HepG2 (cell line): ENCODE measurements at regions not wholly inside any gene's neighbourhood (a gene's known extent, or its start where the extent isn't known, plus 50 kb on each side); places are given as distances from the start of the nearest gene placed in this dataset.

Source experiments
- ATAC-seq: fragments of 200-7000 bp; cut with Tn5 transposase; 3 replicates; pipeline ENCODE4 v1.9.1; 2020; ENCODE audit warnings: mild to moderate bottlenecking, moderate library complexity
- BruUV-seq: library from RNA; stranded (reverse); fragments of 400-500 nt; replicated peaks from 2 replicates; lab custom pipeline; 2021; lab: Mats Ljungman, UMichigan
- CTCF ChIA-PET: fragments of 300-600 bp; formaldehyde crosslinking; extraction: SDS; loops from one replicate; lab custom pipeline; 2021; ENCODE audit warnings: low total read pairs, inconsistent platforms, low intra/inter-chr PET ratio; lab: Yijun Ruan, JAX
- POLR2A ChIA-PET: fragments of 350-600 bp; sonication (Branson Sonifier 250); formaldehyde crosslinking; loops from one replicate; lab custom pipeline; 2020; ENCODE audit warnings: antibody characterized with exemption, inconsistent platforms; lab: Yijun Ruan, JAX
- DNase-seq: peaks from one replicate; pipeline ENCODE4 v3.0.0-alpha.2; 2015; ENCODE audit warnings: low spot score
- FAIRE-seq: peaks from 3 replicates; lab custom pipeline; 2011; peaks lifted over from hg19 to GRCh38; lab: Jason Lieb, UNC
- H2AFZ ChIP-seq: one replicate; pipeline ENCODE4 v1.6.1; 2011; ENCODE audit warnings: low read length, inconsistent platforms
- H3K27ac ChIP-seq: fragments of 300-600 bp; 3 replicates; pipeline ENCODE4 v1.8.0; 2011; ENCODE audit warnings: mixed run types, mild to moderate bottlenecking, mixed read lengths, low read length, inconsistent platforms; ENCODE audit not compliant: insufficient read depth; ENCODE audit errors: extremely low read length
- H3K27me3 ChIP-seq, 2 experiments: fragments of 200-600 bp in 1 of 2; 2 replicates in 1 of 2; 3 replicates in 1 of 2; pipeline versions ENCODE4 v1.6.0 to v1.8.0; 2011; ENCODE audit warnings: low read length in 2 of 2, mild to moderate bottlenecking in 2 of 2, moderate library complexity in 2 of 2, inconsistent platforms in 1 of 2; ENCODE audit not compliant: insufficient read depth in 2 of 2, control insufficient read depth in 1 of 2
- H3K36me3 ChIP-seq, 2 experiments: fragments of 200-600 bp in 1 of 2; replicated peaks in 1 of 2; 2 replicates in 1 of 2; 3 replicates in 1 of 2; pipeline versions ENCODE4 v1.5.1 to v1.8.0; 2011; ENCODE audit warnings: low read length in 2 of 2, inconsistent platforms in 1 of 2; ENCODE audit not compliant: insufficient read depth in 2 of 2, control insufficient read depth in 1 of 2
- H3K4me1 ChIP-seq: 2 replicates; pipeline ENCODE4 v1.5.1; 2012; ENCODE audit warnings: low read length, inconsistent platforms; ENCODE audit not compliant: insufficient read depth
- H3K4me2 ChIP-seq: 2 replicates; pipeline ENCODE4 v1.6.0; 2011; ENCODE audit warnings: low read depth, low read length, inconsistent platforms
- H3K4me3 ChIP-seq, 3 experiments: fragments of 200-600 bp in 1 of 3; sonication (generic), shearing (Covaris generic) in 1 of 3; replicated peaks in 1 of 3; 2 replicates each; pipeline ENCODE4 v1.5.1; 2011 to 2016; ENCODE audit warnings: low read length in 3 of 3, inconsistent platforms in 2 of 3, low read depth in 2 of 3, mild to moderate bottlenecking in 2 of 3, control low read depth in 1 of 3, mixed read lengths in 1 of 3; ENCODE audit not compliant: insufficient read depth in 1 of 3
- H3K79me2 ChIP-seq: one replicate; pipeline ENCODE4 v1.6.1; 2011; ENCODE audit warnings: low read length, inconsistent platforms; ENCODE audit not compliant: insufficient read depth
- H3K9ac ChIP-seq: 2 replicates; pipeline ENCODE4 v1.6.0; 2011; ENCODE audit warnings: mild to moderate bottlenecking, low read depth, low read length, inconsistent platforms; ENCODE audit not compliant: insufficient read depth
- H3K9me3 ChIP-seq: 2 replicates; pipeline ENCODE4 v1.5.1; 2012; ENCODE audit warnings: mild to moderate bottlenecking, low read length
- H4K20me1 ChIP-seq: 2 replicates; pipeline ENCODE4 v1.6.0; 2011; ENCODE audit warnings: inconsistent platforms, mild to moderate bottlenecking, low read length, moderate library complexity; ENCODE audit not compliant: insufficient read depth
- MXI1 ChIP-seq: IDR thresholded peaks from 3 replicates; pipeline ENCODE4 v1.6.1; 2012; ENCODE audit warnings: low read depth, low read length, inconsistent platforms, borderline replicate concordance
- SIX1 ChIP-seq: sonication (generic); formaldehyde crosslinking; IDR thresholded peaks from 2 replicates; pipeline ENCODE4 v1.4.0; 2020; ENCODE audit warnings: missing genetic modification reagents, borderline replicate concordance
- ZNF3 ChIP-seq: IDR thresholded peaks from 2 replicates; pipeline ENCODE4 v1.7.0; 2017; ENCODE audit warnings: inconsistent platforms
- ZNF672 ChIP-seq: sonication (generic); formaldehyde crosslinking; IDR thresholded peaks from 2 replicates; pipeline ENCODE4 v1.8.1; 2022; ENCODE audit warnings: missing genetic modification reagents
- ZNF816 ChIP-seq: sonication (generic); formaldehyde crosslinking; IDR thresholded peaks from 2 replicates; pipeline ENCODE4 v1.8.0; 2022; ENCODE audit warnings: missing genetic modification reagents, mild to moderate bottlenecking, borderline replicate concordance
- WGBS: methylation state at CpG from one replicate; pipeline ENCODE4 v1.1.6; 2017; ENCODE audit warnings: low lambda C conversion rate; 5-methylcytosine and 5-hydroxymethylcytosine counted together
- in situ Hi-C: cut with HindIII; loops from 2 replicates; pipeline ENCODE4 v1.10.0; 2017; ENCODE audit warnings: low pct_unique_long_range_greater_than_20kb; ENCODE audit not compliant: extremely low pct_ligation_motif_present
- intact Hi-C: fragments of 100-400 bp; cut with micrococcal nuclease; formaldehyde crosslinking; loops from one replicate; pipeline ENCODE4 v1.10.0; 2022; ENCODE audit not compliant: unreplicated experiment

GRCh38 chr12:82574191-82574590 lies 112.5 kb upstream of the TMTC2 start:
- 0% methylated on average over 2 of the region's 2 CpGs for WGBS
- CTCF ChIA-PET, result no interaction called here

GRCh38 chr12:82578725-82579124 lies 108.0 kb upstream of the TMTC2 start:
- intact Hi-C loops (no loop called here), in situ Hi-C loops (no loop called here)
- POLR2A ChIA-PET, result no interaction called here
- CTCF ChIA-PET, result no interaction called here
- BruUV-seq, result no TSS peak
- Histone ChIP-seq H3K27me3 (no peaks in the 10 kb centered on the region), H3K4me3 (no peak overlapping the region), H3K27ac (no peak overlapping the region), H3K9ac (no peak overlapping the region), H4K20me1 (no peaks in the 10 kb centered on the region), H3K9me3 (no peaks in the 10 kb centered on the region), H3K79me2 (no peaks in the 10 kb centered on the region), H3K36me3 (no peaks in the 10 kb centered on the region), H3K4me2 (no peak overlapping the region), H3K4me1 (no peaks in the 10 kb centered on the region), H2AFZ (no peak overlapping the region)
- DNase-seq, result no peak
- FAIRE-seq, result no peak
- no peak for ATAC-seq
- TF ChIP-seq MXI1 (no peak), ZNF3 (no peak)
- WGBS, result 0% methylated on average over 2 of the region's 2 CpGs

More at GRCh38 chr12:82574191-82574590, 112.5 kb upstream of the TMTC2 start:
- Histone ChIP-seq H3K9me3 (no peaks in the 10 kb centered on the region), H3K36me3 (no peaks in the 10 kb centered on the region), H3K79me2 (no peaks in the 10 kb centered on the region), H3K4me2 (no peak overlapping the region), H3K4me3 (no peak overlapping the region), H3K4me1 (no peaks in the 10 kb centered on the region), H3K9ac (no peak overlapping the region), H4K20me1 (no peaks in the 10 kb centered on the region), H3K27ac (no peak overlapping the region)
- intact Hi-C loops, result no loop called here
- POLR2A ChIA-PET, result no interaction called here
- ATAC-seq, result no peak
- in situ Hi-C loops, result no loop called here
- no peak for FAIRE-seq
- TF ChIP-seq ZNF672 (CRISPR knock-in tag), result no peak
- TF ChIP-seq, all 625 proteins: peak for 0
- no peak for DNase-seq
- H2AFZ ChIP-seq, result no peak overlapping the region
- no peaks in the 10 kb centered on the region for H3K27me3 ChIP-seq
- BruUV-seq, result no TSS peak

DNA sequence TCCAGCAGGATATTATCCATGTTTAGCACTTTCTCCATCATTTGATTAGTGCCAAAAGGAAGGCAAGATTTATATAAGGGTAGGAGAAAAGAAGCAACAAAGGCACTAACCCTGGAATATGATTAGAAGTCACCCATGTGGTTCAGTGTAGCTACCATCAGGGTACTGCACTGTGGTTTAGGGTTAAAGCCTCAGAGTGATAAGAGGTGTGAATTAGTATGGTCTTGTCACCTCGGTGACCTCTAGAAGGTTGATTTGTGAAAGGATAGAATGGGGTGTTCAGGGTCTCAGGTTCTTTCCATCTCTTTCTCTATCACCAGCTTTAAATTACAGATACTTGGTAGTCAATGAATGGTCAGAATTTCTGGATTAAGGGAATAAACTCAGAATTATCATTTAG lies 103.0 kb upstream of the TMTC2 start:
- Histone ChIP-seq H4K20me1 (no peaks in the 10 kb centered on the region), H3K4me2 (no peak overlapping the region), H3K27me3 (no peaks in the 10 kb centered on the region), H3K4me1 (no peaks in the 10 kb centered on the region), H2AFZ (no peak overlapping the region), H3K27ac (no peak overlapping the region)
- POLR2A ChIA-PET, result no interaction called here
- CTCF ChIA-PET, result no interaction called here
- no peak for TF ChIP-seq SIX1 (CRISPR knock-in tag)
- TF ChIP-seq ZNF816 (CRISPR knock-in tag), result no peak
- TF ChIP-seq, all 625 proteins: peak for 0
- intact Hi-C loops, result no loop called here
- Histone ChIP-seq H3K79me2 (no peaks in the 10 kb centered on the region), H3K36me3 (no peaks in the 10 kb centered on the region), H3K9me3 (peaks cover 4% of the 10 kb centered on the region; the same call in 1 of the 2 replicates), H3K9ac (no peak overlapping the region), H3K4me3 (no peak overlapping the region)
- ATAC-seq (no peak), DNase-seq (no peak), FAIRE-seq (no peak)
- in situ Hi-C loops, result no loop called here
- WGBS, result 0% methylated on average over 1 of the region's 1 CpG
- no TSS peak for BruUV-seq
